ENCODE measurements at regions not wholly inside any gene's neighbourhood (a gene's known extent, or its start where the extent isn't known, plus 50 kb on each side); places are given as distances from the start of the nearest gene placed in this dataset.
"Not testable (repeated sequence)": the region's sequence is repeated elsewhere in the genome, so short reads cannot be mapped to it uniquely, and the experiment has no call there.

DNA sequence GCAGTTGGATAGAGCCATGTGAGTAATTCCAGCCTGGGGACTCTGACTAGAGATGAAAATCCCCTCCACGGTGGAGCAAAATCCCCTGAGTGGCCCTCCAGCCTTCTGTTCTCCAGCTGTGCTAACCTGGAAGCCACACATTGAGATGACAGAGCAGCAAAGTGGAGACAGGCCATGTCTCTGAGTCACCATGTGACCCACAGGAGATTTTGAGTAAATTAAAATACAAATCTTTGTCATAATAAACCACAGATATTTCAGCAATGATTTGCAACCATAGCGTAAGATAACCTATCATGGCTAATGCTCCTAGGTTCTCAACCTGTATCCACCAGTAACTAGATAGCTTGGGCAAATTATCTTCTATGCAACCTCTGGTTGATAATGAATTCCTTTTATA lies 328.3 kb upstream of the DPP6 start:
- not testable (repeated sequence) for DNase-seq (ENCODE audit: extremely low read depth, low read depth)

DNA sequence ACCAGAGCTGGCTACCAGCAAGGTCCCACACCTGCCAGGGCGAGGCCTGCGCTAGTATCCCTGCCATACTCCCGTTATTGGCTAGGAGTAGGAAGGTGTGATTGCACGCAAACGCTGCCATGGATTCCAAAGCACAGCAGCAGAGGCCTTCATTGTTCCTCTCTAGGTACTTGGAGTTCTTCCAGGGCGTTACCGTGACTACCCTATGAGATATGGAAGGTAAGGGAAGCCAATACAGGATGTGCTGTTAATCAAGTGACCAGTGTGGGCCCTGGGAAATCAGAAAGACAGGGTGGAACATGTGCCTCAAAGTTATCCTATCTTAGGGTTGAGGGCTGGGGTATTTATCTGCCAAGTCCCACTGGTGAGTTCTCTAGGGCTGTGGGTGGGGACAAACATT lies 320.7 kb upstream of the DPP6 start:
- not testable (repeated sequence) for DNase-seq (ENCODE audit: extremely low read depth, low read depth)

DNA sequence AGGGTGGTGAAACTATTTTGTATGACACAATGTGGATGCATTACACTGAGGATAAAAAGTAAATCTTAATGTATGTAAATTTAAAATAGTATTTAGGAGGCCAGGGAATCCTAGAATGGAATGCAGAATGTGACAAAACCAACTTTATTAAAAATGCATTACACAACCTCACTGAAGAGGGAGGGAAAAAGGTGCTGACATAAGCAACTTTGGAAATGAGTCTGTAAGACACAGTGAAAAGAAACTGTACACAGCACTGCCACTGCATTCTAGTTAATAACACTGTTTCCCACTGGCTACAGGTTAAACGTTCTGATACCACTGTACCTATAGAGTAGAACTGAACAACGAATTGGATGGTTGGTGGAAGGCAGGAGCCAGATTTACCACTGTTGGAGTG lies 308.8 kb upstream of the DPP6 start:
- not testable (repeated sequence) for DNase-seq (ENCODE audit: extremely low read depth, low read depth)

DNA sequence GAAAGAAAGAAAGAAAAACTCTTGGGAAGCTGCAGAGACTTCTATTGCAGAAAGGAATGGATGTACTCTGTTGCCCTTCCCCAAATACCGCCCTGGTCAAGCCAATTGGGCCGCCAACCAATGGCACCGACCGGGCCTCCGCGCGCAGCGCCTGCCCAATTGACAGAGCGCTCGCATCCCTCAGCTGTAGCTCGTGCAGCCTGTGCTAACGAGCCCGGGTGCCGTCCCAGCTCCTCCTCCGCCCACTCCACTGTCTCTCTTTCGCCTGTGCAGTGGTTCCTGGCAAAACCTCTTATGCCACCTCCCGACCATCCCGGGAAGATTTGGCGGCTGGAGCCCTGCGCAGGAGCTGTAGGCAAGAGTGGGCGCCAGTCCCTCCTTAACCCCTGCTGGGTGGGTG lies 304.2 kb upstream of the DPP6 start:
- DNase-seq (ENCODE audit: extremely low read depth, low read depth), result not testable (repeated sequence)

DNA sequence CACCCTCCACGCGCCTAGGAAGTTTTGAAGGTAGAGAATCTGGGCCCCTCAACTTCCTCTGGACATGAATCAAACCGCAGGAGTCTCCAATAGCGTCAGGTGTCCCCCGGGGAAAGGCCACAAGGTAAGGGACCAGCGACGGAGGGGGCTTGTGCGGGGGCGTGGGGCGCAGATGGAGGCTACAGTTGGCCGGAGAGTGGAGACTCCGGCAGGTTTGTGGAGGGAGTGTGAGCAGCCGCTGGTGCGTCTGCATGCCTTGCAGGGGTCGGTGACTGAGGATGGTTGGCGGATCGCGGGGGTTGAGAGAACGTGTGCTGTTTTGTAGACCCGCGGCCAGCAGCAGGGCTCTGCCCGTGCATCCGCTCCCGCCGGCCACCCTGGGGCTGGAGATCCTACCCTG lies 303.3 kb upstream of the DPP6 start:
- not testable (repeated sequence) for DNase-seq (ENCODE audit: extremely low read depth, low read depth)

DNA sequence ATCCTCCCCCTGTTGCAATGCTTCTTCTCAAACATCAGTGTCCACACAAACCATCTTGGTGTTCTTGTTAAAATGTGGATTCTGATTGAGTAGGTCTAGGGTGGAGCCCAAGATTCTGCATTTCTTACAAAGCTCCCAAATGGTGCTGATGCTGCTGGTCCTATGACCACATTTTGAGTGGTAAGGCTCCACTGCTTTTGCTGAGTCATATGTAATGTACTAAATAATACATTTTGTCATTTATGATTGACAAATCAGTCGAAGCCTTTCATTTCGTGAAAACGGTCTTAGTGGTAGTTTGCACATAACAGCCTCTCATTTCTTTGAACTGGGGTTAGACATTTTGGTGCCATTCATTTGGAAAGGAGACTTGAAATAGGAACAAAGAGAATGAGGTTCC lies 286.3 kb upstream of the DPP6 start:
- not testable (repeated sequence) for DNase-seq (ENCODE audit: extremely low read depth, low read depth)

DNA sequence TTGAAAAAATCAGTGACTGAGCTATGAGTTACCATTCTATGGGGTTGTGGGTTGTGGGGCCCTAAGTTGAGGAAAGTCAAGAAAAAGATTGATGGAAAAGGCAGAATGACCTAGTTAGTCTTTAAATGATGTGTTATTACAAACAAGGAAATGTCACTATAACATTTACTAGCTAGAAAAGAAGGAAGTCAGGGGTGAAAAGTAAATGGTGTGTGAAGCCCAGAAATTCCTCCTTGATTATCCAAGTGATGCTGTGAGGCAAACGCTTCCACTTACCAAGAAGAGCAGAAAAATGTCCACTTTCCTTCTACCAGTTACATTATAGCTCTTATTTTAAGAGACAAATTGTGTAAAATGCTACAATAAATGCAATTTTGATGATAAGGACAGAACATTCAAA lies 285.3 kb upstream of the DPP6 start:
- DNase-seq (ENCODE audit: extremely low read depth, low read depth), result not testable (repeated sequence)

DNA sequence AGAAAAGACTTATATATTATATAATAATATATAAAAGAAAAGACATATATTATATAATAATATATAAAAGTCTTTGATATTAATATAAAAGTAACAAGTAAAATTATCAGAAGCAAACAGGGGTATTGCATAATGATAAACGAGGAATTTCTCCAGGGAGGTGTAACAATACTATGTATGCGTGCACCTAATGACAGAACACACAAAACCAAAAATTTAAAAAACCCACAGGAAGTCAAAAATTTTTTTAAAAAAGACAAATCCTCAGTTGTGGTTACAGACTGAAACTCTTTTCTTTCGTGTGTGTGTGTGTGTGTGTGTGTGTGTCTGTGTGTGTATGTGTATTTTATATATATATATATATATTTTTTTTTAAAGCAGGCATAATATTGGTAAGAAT lies 279.2 kb upstream of the DPP6 start:
- no peak for DNase-seq (ENCODE audit: extremely low read depth, low read depth)

DNA sequence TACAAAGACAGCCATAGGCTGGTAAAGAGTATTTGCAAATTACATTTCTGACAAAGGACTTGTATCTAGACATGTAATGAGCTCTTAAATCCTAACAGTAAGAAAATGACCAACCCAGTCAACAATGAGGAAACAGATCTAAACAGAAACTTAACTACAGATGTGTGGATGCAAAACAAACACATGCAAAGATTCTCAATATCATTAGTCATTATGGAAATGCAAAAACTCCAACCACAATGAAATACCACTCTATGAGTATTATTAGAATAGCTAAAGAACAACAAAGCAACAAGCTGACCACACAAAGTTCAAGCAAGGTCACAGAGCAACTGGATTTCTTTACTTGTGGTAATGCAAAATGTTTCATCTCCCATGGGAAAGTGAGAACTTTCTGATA lies 275.3 kb upstream of the DPP6 start:
- DNase-seq (ENCODE audit: extremely low read depth, low read depth), result not testable (repeated sequence)

DNA sequence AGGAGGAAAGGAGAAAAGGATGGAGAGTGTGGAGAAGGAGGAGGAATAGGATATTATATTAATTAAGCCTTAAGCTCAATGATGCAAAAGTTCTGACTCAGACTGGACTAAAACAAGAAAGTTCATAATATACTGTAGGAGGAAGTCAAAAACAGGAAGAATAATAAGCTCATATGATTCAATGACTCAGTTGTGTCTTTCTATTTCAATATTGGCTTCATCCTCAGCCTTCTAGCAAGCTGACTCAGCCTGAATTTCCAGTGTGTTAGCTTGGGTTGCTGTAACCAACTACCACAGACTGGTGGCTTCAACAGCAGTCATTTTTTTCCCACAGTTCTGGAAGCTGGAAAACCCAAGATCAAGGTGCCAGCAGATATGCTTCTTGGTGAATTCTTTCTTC lies 254.8 kb upstream of the DPP6 start:
- not testable (repeated sequence) for DNase-seq (ENCODE audit: extremely low read depth, low read depth)

DNA sequence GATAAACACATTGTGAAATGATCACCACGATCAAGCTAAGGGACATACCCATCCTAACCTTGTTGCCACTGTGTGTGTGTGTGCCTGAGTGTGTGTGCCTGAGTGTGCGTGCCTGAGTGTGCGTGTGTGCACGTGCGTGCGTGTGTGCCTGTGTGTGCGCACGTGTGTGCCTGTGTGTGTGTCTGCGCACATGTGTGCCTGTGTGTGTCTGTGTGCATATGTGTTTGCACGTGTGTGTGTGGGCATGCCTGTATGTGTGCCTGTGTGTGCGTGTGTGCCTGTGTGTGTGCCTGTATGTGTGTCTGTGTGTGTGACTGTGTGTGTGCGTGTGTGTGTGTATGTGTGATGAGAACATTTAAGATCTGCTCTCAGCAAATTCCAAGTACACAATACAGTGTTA lies 244.1 kb upstream of the DPP6 start:
- no peak for DNase-seq (ENCODE audit: extremely low read depth, low read depth)

DNA sequence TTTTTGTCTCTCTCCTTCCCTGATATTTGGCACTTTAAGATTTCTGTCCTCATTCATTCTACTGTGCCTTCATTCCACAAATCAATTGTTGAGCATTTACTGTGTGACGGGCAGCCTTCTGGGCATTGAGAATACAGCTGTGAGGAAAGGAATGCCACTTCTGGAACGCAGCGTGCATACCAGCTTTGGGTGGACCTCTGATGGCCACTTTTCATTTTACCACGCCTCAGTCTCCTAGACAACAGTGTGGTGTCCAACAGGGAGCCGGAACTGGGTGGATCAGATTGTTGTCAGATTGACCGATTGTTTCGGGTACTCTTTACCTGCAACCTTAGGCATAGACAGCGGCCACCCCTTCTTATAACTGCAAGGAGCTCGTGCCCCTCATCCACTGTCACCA lies 222.7 kb upstream of the DPP6 start:
- DNase-seq (ENCODE audit: extremely low read depth, low read depth), result no peak

DNA sequence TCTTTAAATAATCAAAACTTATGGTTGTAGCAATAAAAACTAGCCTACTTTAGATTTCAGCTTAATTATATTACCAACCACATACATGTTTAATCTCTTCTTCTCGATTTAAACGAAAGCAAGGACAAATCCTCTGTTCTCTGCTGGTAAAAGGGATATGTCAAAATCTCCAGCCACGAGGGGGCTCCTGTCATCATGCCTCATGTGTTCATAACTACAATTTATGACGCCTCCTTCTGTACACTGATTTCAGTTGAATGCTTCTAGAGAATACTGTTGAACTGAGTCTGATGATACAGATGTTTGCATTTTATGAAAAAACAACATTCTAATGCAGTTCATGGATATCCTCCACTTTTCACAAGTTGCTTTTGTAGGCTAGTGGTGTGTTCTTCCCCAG lies 220.0 kb upstream of the DPP6 start:
- no peak for DNase-seq (ENCODE audit: extremely low read depth, low read depth)

DNA sequence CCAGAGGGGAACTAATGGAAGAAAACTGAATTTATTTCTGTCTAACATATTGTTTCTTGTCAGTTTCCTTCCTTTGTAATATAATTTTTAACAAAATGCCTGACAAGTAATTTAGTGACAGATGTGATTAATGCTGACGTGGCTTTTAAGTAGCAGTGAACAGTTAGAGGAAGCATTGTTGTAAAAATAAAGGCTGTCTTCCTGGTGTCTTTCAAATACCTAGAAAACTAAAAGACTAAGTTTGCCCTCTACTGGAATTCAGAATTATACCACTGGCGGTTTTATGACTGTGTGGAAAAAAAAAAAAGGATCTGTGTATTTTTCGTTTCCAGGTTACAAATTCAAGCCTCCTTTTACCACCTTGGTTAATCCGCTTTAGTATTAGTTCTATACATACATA lies 217.1 kb upstream of the DPP6 start:
- DNase-seq (ENCODE audit: extremely low read depth, low read depth), result no peak

DNA sequence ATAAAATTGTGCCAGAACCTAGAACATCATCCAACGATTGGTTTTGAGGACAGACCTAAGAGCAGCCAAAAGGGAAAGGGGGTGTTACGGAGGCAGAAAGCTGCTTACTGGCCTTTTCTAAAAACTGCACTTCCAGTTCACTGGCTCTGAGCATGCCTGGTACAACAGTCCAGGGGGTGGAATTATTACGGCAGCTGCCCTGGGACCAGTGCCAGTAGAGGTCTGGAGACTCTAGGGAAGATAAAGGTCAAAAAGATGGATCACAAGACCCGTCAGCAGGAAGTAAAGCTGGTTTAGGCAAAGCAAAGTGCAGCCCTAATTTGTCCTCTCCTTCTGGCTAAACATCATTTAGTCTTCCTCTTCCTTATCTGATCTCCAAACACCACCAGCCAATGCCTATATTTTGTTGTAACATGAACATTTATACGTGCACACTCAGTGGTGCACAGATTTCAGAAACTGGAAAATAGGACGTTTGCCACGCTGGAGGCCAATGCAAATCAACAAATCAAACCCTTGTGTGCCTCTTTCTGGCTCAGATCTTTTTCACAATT lies 216.4 kb upstream of the DPP6 start:
- DNase-seq (ENCODE audit: extremely low read depth, low read depth), result no peak

DNA sequence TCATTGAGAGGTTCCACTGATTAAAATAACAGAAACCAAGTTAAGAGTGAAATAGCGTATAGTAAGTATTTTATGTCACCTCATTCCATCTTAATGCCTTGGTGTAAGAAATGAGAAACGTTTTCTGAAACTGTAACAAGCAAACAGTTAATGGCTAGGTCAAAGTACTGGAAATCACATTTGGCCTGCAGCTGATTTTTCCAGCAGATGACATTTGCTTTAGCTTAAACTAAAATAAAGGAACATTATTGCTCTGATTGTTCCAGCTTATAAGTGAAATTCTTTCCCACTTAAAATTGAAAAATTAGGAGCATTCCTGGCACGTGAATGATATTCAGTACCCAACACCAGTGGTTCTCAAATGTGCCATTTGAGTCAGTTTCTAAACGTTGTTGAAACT lies 213.6 kb upstream of the DPP6 start:
- no peak for DNase-seq (ENCODE audit: extremely low read depth, low read depth)

DNA sequence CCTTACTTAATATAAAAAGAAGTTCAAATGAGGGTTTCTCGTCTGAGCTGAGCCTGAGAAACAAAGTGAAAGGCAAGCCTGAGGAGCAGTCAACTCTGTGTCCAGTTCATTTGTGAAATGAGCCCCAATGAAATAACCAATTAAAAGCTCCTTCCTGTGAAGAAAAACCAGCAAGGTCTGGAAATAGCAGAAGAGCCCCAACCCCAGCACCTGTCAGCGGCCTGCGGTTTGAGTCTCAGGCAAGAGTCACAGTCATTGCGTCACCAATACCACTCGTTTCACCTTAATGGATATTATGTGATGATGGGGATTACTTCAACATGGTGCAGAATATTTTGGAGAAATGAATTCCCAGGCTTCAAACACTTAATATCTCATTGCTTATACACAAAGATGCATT lies 211.3 kb upstream of the DPP6 start:
- no peak for DNase-seq (ENCODE audit: extremely low read depth, low read depth)

DNA sequence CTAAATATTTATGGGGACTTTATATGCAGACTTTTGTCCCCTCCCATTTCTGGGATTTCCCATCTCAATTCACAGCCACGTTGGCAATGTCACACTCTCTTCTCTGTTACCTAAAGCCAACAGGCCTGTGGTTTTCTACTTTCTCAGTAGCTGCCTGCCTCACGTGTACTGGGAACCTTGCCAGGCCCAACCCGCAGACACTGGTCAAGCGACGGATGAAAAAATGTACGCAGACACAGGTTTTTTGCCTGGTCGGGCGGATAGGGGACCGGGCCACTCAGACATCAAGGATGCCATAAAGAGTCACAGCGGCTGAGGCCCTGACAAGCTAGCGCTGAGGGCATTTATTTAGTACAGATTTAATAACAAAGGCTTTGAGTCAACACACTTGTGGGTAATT lies 204.4 kb upstream of the DPP6 start:
- DNase-seq (ENCODE audit: extremely low read depth, low read depth), result no peak

DNA sequence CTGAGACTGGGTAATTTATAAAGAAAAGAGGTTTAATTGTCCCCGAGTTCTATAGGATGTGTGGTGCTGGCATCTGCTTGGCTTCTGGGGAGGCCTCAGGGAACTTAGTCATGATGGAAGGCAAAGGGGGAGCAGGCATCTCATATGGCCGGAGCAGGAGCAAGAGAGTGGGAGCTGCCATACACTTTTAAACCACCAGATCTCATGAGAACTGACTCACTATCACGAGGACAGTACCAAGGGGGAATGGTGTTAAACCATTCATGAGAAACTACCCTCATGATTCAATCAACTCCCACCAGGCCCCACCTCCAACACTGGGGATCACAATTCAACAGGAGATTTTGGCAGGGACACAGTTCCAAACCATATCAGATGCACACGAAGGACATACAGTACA lies 199.9 kb upstream of the DPP6 start:
- no peak for DNase-seq (ENCODE audit: extremely low read depth, low read depth)

DNA sequence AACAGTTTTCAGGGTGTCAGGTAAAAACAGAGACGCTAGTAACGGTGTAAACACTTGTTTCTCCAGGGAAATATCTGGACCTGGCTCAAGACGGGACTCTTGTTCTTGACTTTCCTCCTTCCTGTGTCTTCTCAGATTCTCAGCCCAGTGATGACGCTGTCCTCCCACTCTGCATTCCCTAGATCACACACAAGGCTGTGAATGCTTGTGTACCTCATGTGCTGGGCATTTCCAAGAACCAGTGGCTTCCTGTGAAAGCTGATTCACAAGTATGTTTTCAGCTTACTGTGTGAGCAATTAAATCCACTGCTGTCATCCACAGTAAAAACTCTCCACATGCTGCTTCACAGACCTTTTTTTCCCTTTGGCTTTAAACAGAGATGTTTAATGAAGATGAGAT lies 193.8 kb upstream of the DPP6 start:
- DNase-seq (ENCODE audit: extremely low read depth, low read depth), result no peak

DNA sequence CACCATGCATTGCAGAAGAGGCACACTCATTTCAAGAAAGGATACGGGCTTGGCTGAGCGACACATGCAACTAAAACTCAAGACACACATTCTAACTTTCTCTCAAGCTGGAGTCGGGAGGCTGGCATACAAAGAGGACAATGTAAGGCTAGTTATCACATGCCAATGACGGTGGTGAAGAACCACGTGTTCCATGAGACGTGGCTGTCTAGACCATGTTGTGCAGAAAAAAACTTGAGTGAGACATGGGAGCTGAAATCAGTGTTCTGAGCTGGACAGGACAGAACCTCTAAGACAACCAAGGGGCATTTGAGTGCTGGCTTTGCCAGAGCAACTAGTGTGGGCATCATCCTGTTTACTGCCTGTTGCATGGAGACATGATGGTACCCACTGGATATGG lies 193.0 kb upstream of the DPP6 start:
- no peak for DNase-seq (ENCODE audit: extremely low read depth, low read depth)

DNA sequence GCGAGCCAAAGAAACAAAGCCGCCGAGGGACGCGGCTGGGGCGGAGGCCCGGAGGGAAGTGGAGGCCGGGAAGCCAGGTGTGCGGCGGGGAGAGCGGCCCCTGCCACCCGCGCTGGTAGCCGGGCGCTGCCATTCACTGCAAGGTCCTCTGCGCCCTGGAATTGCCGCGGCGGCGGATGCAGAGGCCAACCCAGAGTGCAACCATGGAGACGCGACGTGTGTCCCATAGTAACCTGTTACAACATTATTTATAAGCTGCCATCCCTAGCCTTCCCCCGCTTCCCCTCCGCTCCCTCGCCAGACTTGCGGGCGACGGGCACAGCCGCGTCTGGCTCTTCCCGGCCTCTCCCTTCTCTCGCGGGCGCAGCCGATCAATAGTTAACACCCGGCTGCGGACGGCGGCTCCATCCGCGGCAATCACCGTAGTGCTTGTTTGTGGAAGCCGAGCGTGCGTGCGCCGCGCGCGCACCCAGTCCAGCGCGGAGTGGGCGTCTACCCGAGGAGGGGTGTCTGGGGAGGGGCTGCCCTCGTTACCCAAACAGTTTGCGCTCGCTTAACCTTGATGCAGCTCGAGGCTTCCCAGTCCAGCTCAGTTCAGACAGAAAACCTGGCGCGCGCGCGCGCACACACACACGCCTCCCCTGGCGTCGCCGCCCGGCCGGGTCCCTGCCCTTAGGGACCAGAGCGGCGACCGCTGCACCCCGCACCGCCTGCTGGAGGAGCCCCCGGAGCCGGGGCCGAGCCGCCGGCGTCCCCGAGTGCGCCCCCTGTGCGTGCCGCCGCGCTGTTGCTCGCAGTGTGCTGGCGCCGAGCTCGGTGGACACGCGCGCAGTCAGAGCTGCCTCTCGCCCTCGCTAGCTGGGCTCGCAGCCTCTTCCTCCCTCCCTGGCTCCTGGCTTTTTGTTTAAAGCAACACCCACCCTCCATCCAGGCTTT lies 165.4 kb upstream of the DPP6 start:
- DNase-seq (ENCODE audit: extremely low read depth, low read depth), result no peak
